SK-N-MC (cell line): ENCODE measurements at regions not wholly inside any gene's neighbourhood (a gene's known extent, or its start where the extent isn't known, plus 50 kb on each side); places are given as distances from the start of the nearest gene placed in this dataset.
"Not testable (repeated sequence)": the region's sequence is repeated elsewhere in the genome, so short reads cannot be mapped to it uniquely, and the experiment has no call there.

Source experiments
- EZH2 ChIP-seq: fragments of 200-600 bp; sonication (generic); IDR thresholded peaks from one replicate; pipeline ENCODE4 v1.6.1; 2017; ENCODE audit warnings: antibody characterized with exemption
- FOXP2 ChIP-seq: optimal IDR thresholded peaks from 2 replicates; pipeline ENCODE3; 2011; ENCODE audit warnings: mild to moderate bottlenecking, moderate library complexity; ENCODE audit not compliant: insufficient read depth; ENCODE audit errors: extremely low read length, control extremely low read depth
- POLR2AphosphoS5 ChIP-seq: IDR thresholded peaks from 2 replicates; pipeline ENCODE4 v1.6.1; 2012; ENCODE audit warnings: mild to moderate bottlenecking, low read depth, low read length, borderline replicate concordance

GRCh38 chr1:161444725-161445124, 60.5 kb upstream of the FCGR2A start:
- TF ChIP-seq EZH2, POLR2AphosphoS5, FOXP2: not testable (repeated sequence)
